GM18867 (cell line): ENCODE measurements at regions not wholly inside any gene's neighbourhood (a gene's known extent, or its start where the extent isn't known, plus 50 kb on each side); places are given as distances from the start of the nearest gene placed in this dataset.

Source experiments
- ATAC-seq: cut with Tn5 transposase; IDR thresholded peaks from one replicate; pipeline ENCODE4 v1.9.1; 2021; ENCODE audit warnings: mild to moderate bottlenecking, moderate library complexity; ENCODE audit not compliant: unreplicated experiment

DNA sequence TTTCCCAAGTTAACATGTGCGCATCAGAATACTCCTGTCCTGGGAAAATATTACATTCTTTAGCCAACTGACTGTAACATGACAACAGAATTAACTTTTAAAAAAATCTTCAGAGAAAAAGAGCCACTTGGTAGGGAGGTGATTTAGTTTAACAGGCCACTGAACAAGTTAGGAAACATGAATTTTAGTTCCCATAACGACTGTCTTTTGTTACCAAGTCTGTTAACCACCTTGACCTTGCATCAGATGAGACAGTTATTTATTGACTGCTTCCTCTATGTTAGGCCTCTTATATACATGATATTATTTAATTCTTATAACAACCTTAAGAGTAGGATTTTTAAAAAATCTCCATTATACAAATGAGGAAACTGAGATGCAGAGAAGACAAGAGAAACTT is 268.6 kb downstream of the NDFIP2 start:
- no peak for ATAC-seq

DNA sequence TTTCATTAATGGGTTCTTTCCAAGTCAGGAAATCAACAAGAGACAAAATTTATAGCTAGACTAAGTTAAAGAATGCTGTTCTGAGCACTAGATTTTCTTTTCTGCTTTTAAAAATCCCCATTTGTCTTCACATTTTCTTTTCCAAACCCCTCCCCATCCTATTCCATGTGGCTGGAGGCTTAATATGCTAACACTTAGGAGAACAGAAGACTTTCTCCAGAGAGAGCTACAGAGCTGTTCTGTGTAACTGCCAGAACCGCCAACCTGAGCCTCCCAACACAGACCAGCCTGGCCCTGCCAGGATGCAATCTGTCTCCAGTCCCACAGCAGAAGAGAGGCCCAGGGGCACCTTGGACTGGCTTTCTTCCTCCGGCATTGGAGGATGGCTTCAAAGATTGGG is 264.1 kb downstream of the NDFIP2 start:
- no peak for ATAC-seq

DNA sequence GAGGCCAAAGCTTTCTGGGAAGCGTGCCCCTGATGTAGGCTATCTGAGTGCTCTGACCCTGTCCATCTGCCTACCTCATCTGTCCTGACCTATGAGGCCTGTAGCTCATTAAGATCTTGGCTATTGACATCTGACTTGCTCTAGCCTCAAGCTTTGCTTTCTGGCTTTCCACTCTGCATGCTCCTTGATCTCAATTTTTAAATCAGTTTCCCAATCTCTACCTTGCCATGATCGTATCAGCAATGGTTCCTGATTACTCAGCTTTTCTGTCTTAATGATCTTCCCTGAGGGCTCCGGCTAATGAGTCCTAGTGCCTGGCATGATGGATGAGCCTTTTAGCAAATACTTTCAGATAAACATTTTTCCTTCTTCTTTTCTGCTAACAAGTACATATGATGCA is 262.0 kb downstream of the NDFIP2 start:
- ATAC-seq: no peak

DNA sequence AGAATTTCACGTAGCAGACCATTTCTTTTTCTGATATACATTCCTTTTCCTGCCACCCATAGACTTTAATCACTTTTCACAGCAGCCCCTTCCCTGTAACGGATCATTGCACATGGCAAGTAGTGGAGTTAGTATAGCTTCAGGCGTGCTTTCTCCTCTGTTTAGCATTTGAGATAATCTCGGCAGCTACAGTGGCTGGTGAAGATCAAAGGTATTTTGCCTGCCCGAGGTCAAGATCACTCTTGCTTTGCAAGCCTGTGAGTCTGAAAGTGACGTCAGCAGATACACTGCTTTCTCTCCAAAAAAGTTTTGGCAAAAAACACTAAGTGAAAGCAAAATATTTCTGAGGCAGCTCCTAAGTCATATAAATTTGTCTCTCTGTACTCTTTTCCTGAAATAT is 260.0 kb downstream of the NDFIP2 start:
- ATAC-seq: no peak

DNA sequence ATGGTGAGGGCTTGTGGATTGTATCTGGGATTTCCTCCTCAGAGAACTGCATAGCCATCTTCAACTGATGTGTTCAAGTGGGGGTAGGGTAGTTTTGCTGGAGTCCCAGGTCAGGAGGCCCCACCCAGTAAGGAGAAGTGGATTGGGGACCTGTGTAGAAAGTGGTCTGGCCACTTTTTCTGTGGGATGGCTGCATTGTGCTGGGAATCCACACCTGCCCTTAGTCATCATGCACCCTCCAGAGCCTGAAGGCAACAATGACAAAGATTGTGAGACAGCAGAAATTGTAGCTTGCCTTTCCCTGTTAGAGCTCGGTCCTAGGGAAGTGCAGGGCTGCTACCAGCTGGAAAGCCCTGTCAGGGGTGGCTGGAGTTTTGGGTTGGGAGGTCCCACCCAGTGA is 255.4 kb downstream of the NDFIP2 start:
- ATAC-seq: no peak

DNA sequence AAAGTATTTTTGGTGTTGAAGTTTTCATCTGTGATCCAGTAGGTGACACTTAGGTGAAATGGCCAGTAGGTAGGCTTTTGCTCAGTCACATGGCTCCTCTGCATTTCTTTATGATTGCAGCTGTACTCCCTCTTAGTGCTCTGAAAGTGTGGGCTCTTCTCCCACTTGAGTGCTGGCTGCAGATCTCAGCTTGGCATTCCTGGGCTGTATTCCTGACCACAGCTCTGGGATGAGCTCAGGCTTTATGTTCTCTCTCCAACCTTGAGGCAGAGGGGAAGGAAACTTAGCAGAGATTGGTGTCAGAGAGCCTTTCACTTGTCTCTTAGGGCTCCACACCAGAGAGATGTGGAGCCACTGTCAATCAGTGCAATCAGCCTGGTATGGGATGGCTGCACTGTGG is 254.3 kb downstream of the NDFIP2 start:
- ATAC-seq: no peak

DNA sequence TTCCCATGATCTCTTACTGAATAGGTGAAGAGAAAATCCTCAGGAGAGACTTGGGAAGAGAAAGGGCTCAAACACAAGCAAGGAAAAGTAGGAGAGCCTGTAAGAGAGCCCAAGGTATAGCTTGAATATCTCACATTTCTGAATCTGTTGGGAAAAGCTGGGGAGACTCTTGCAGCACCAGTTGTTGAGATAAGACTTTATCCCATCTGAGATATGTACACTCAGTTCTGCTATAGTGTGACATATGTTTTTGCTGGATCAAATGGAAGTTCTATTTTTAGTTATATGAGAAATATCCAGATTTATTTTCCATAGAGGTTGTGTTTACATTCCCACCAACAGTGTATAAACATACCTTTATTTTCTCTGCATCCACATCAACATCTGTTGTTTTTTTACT is 246.1 kb downstream of the NDFIP2 start:
- no peak for ATAC-seq

DNA sequence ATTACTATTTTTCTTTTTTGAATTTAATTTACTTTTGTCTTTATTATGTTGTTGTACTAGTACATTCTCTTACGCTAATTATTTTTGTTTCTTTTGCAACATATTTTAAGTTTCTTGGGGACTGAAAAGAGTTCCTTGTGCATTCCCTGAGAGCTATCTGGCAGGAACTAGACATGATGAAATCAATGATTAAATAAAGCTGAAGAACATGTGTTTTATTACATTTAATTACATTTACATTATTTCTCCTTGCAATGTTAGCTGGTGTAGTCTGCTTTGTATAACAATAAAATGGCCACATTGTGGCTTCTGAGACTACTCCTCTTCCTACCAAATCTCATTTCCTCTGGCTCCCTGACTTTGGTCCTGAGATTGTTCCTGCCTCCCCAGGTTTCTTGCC is 244.9 kb downstream of the NDFIP2 start:
- ATAC-seq: no peak

DNA sequence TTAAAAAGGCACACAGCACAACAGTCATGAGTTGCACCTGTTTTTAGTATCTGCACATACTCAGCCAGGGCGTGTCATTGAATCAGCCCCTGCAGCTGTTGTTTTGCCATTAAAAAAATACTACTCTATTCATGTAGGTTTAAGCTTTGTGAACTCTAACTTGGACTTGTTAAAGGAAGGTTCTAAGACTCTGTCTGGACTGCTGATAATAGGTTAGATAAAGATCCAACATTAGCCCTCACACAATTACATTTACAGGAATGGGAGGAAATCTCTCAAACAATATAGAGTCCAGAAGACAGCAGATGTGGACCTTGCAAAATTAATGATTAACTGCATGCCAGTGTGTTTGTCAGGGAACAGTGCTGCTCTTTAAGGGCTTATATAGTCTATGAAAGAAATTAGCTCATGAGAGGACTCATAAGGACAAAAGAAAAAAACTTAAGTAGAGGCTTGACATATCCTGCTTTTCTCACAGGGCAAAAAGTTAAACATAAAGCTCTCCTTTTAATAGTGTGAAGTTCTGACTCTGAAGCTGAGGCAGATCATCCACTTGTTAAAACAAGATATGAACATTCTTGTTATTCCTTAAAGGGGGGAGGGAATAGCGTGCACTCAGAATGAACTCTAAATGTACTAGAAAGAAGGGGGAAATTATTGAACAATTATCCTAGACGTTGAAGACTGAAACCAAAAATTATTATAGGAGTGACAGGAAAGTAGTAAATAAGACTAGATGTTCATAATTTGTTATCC is 243.6 kb downstream of the NDFIP2 start:
- no peak for ATAC-seq

DNA sequence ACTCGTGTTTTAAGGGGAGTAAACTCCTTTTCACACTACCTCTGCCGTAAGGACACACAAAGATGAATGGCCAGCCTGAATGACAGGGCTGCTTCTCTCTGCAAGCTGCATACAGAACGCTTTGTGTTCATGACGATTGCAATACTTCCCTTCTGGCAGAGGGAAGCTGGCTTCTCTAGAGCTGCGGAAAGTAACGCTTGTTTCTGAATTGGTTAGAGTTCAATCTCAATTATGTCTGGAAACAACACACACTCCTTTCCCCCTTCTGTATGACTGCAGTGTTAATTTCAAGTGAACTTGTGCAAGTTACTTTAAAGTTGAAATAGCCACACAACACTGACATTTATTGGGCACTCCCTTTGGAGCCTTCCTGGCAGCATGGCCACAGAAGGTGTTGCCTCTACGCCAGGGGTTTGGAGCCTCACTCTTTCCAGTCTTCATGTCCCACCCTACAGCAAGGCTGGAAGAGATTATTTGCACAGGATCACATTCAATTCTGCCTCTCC is 242.6 kb downstream of the NDFIP2 start:
- no peak for ATAC-seq

DNA sequence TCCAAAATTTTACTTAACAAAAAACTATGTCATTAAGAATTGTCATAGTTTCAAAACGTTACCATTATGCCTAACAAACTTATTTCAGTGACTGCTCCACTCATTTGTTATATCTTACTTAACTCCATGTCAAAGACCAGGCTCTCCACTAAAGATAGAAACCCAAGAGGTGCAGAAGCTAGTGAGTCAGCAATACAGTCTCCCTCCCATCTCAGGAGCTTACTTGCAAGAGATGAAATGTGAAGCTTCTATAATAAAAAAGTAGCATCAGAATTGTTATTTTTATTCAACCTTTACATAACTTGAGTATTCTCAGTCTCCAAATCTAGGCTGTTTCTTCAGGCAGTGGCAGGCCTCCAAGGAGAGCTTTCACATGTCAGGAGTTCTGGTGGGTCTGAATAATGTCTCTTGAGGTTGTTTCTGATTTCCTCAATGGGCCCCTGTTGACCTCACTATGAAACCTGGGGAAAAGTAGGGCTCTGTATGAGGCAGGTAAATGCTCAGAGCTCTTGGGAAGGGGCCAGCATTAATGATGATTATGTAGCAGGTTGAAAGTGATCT is 242.0 kb downstream of the NDFIP2 start:
- ATAC-seq: no peak

DNA sequence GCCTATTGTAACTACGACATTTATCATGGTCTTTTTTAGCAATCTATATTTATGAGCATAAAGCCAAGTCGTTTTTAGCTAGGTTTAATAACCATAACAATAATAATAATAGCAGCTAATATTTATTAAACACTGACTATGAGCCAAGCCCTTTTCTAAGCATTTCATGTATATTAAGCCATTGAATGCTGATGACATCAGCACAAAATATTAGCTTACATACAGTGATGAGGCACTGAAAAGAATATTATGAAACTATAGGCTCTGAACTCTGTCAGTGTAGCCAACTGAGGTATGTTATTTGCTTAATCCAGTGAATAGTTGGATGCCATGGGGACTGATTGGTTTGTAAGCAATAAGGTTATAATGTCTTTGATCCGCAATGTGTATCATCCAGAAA is 235.2 kb downstream of the NDFIP2 start:
- no peak for ATAC-seq

DNA sequence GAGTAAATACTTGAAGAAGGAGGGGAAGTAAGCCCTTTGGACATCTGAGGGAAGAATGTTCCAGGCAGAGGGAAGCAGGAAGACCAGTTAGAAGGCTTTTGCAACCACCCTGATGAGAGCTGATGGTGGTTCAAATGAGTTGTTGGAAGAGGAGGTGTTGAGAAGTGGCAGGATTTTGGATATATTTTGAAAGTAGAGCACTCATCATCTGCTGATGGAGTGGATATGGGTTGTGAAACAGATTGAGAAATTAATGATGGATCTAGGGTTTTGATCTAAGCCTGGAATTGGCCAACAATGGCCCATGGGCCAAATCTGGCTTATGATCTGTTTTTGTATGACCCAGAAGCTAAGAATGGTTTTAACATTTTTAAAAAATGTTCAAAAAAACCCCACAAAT is 230.7 kb downstream of the NDFIP2 start:
- ATAC-seq: no peak

DNA sequence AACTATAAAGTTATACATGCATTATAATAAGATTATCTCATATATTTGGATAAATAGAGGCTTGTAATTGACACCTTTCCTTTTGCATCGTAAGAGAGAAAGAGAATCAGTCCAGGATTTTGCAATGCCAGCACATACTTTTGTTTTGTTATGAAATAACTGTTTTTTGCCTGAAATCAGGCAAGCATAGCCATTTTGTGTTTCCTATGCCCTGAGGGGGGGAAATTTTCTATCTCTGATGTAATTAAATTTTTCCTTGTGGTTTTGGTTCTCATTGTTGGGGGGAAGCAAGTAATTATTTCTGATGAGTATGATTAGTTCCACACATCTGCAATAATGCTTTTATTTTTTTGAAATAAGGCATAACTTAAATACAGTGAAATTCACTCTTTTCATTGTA is 229.4 kb downstream of the NDFIP2 start:
- no peak for ATAC-seq

DNA sequence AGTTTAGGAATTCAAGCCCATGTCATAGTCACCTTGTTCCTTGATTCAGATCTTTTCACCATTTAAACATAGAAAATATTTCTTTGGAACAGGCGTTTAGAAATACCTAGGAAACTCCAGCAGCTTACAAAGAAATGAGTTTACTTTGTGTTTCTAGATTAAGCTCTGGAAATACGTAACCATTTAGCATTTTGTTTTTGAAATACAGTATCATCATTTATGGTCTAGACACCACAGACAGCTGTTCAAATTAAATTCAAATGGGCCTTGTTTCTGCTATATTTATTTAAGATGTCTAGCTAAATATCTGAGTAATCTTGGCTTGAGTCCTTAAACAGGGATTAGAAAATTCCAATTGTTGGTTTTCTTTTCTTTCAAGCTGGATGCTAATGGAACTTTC is 228.5 kb downstream of the NDFIP2 start:
- ATAC-seq: no peak

DNA sequence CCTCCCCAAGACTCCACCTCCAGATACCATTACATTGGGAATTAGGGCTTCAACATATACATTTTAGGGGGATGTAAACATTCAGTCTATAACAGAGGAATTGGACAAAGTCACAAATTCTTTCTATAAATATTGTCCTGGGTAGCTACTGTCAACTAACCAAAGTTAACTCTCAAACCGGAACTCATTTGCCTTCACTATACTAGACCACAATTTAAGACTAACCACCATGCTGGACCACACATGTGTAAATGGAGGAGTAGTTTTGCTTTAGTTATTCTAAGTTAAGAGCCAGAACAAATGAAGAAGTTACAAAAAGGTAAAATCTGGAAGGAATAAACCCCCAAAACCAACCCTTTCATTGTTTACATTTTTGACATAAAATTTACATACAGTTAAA is 222.8 kb downstream of the NDFIP2 start:
- peak; percentile 100 for ATAC-seq

DNA sequence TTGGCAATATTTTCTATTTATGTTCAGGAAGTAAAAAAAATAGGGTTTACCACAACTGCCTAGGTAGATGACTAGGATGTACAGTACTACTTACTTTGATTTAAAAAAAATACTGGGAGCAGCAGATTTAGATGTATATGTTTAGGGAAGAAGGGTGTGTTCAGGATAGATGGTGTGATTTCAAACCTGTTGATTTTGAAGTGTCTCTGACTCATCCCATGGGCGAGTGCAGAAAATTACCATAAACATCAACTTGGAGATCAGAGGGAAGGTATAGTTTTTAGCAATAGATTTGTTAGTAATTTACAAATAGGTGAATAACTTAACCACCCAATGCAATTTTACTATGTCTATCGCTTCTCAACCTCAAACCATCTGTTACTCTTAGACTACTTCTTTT is 214.8 kb downstream of the NDFIP2 start:
- no peak for ATAC-seq

DNA sequence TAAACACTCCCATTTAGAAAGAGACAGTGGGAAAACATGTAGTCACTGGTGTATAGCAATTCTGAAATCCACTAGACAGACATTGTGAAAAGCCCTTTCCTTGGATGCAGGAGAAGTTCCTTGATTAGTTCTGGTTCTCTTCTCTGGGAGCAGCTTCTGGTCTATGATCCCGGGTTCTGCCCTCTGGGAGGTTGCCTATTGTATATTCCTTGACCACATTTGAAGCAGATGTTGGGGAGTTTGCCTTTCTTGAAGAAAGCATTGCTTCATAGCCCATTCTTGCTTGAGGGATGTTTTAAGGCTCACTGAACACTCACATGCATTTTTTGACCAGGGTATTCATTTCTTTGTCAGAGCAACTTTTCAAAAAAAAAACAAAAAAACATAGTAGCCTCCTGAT is 211.9 kb downstream of the NDFIP2 start:
- no peak for ATAC-seq

DNA sequence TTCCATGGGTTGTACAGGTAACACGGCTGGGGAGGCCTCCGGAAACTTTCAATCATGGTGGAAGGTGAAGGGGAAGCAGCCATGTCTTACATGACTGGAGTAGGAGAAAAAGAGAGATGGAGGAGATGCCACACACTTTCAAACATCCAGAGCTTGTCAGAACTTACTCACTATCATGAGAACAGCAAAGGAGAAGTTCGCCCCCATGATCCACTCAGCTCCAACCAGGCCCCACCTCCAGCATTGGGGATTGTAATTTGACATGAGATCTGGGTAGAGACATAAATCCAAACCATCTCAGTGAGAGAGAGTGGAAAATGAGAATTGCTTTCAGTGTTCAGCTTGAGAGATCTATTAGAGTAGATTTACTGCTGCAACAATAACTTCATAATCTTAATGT is 210.9 kb downstream of the NDFIP2 start:
- no peak for ATAC-seq

DNA sequence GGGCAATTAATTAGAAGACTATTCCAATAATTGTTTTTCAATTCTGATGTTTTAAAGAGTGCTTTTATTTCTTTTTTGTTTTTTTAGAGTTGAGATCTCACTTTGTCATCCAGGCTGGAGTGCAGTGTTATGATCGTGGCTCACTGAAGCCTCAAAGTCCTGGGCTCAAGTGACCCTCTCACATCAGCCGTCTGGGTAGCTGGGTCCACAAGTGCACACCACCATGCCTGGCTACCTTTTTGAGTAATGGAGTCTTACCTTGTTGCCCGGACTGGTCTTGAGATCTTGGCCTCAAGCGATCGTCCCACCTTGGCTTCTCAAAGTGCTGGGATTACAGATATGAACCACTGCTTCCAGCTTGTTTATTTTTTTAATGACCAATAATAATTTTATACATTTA is 207.8 kb downstream of the NDFIP2 start:
- no peak for ATAC-seq

DNA sequence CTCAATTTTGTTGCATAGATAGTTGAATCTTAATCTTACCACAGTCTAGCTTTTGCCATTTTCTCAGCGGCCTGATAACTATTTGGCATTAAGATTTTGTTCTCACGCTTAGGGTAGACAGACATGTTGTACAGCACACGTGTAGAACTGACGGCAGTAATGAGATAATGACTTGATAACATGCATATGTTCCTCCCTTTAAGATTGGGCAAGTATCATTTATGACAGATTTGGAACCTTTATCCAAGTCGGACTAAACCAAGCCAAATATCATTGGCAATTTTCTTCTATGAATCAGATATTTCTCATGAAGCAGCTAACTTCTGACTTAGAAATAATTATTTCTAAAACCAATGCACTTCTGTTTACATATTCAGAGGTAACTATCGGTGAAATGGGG is 205.5 kb downstream of the NDFIP2 start:
- ATAC-seq: no peak

DNA sequence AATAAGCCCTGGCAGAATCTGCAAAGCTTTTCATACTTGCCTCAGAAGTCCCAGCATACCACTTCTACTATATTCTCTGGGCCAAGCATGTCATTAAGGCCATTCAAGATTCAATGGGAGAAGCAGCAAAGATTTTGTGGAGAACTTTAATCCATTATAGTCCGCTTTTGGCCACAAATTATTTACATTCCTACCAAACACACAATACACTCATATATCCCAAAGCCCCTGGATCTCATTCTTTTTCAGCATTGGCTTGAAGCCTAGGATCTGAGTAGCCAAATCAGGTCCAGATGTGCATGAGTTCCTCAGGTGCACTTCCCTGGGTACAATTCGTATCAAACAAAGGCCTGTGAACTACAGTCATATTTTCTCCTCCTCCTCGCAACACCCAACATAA is 203.4 kb downstream of the NDFIP2 start:
- ATAC-seq: no peak

DNA sequence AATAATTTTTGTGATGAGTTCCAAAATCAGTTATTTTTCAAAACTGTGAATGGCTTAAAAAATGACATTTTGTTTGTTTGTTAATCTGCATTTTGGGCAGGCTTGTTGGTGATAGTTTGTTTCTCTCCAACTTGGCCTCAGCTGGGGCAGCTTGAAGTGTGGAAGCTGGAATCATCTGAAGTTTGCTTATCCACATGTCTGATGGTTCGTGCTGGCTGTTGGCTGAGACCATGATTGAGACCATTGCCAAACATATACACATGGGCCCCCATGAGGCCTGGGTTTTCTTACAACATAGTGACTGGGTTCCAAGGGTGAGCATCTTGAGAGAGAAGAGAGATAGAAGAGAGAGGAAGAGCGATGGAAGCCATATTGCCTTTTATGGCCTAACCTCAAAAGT is 201.2 kb downstream of the NDFIP2 start:
- ATAC-seq: no peak
